Stimulated activated CD8-positive, alpha-beta memory T cell treated with anti-CD3 and anti-CD28 coated beads, Interleukin-15, amount 100 ng/mL, for 4 hours (primary cell): ENCODE measurements at regions not wholly inside any gene's neighbourhood (a gene's known extent, or its start where the extent isn't known, plus 50 kb on each side); places are given as distances from the start of the nearest gene placed in this dataset.
"Not testable (repeated sequence)": the region's sequence is repeated elsewhere in the genome, so short reads cannot be mapped to it uniquely, and the experiment has no call there.

Experiments used
- DNase-seq, 2 donors: peaks; one replicate each; pipeline ENCODE4 v3.0.0-alpha.2; 2020; ENCODE audit warnings: low read depth in 2 of 2

GRCh38 chr6:139523986-139524385 lies 149.5 kb upstream of the CITED2 start:
- DNase-seq = no peak

- no peak for DNase-seq
Measured at GRCh38 chr6:139522511-139523220, 148.2 kb upstream of the CITED2 start.

- DNase-seq = no peak
Measured at GRCh38 chr6:139521338-139521737, 146.9 kb upstream of the CITED2 start.

GRCh38 chr6:139520321-139520768 lies 145.9 kb upstream of the CITED2 start:
- DNase-seq = no peak

GRCh38 chr6:139519571-139520031 lies 145.2 kb upstream of the CITED2 start:
- no peak for DNase-seq

- DNase-seq = no peak
Measured at GRCh38 chr6:139519097-139519496, 144.6 kb upstream of the CITED2 start.

GRCh38 chr6:139518556-139519091 lies 144.2 kb upstream of the CITED2 start:
- DNase-seq = no peak

- not testable (repeated sequence) for DNase-seq
Measured at GRCh38 chr6:139517998-139518555, 143.6 kb upstream of the CITED2 start.

- DNase-seq = no peak
Measured at GRCh38 chr6:139515511-139515910, 141.1 kb upstream of the CITED2 start.

- DNase-seq = no peak
Measured at GRCh38 chr6:139514819-139515218, 140.4 kb upstream of the CITED2 start.

GRCh38 chr6:139510040-139510790 lies 135.8 kb upstream of the CITED2 start:
- no peak for DNase-seq

GRCh38 chr6:139509167-139509566 lies 134.7 kb upstream of the CITED2 start:
- no peak for DNase-seq

- DNase-seq = no peak
Measured at GRCh38 chr6:139508576-139508975, 134.1 kb upstream of the CITED2 start.

GRCh38 chr6:139508023-139508422 lies 133.6 kb upstream of the CITED2 start:
- no peak for DNase-seq

GRCh38 chr6:139500977-139501376 lies 126.5 kb upstream of the CITED2 start:
- no peak for DNase-seq

GRCh38 chr6:139498715-139499114 lies 124.3 kb upstream of the CITED2 start:
- no peak for DNase-seq

- DNase-seq = no peak
Measured at GRCh38 chr6:139497345-139497961, 123.0 kb upstream of the CITED2 start.

GRCh38 chr6:139496654-139497344 lies 122.4 kb upstream of the CITED2 start:
- no peak for DNase-seq

- DNase-seq = no peak
Measured at GRCh38 chr6:139494376-139494990, 120.0 kb upstream of the CITED2 start.

GRCh38 chr6:139490482-139490881 lies 116.0 kb upstream of the CITED2 start:
- DNase-seq = no peak

GRCh38 chr6:139486476-139486799 lies 112.0 kb upstream of the CITED2 start:
- no peak for DNase-seq
